Astrocyte of the spinal cord (primary cell): ENCODE measurements at regions not wholly inside any gene's neighbourhood (a gene's known extent, or its start where the extent isn't known, plus 50 kb on each side); places are given as distances from the start of the nearest gene placed in this dataset.

Source experiments
- DNase-seq: peaks from one replicate; pipeline ENCODE4 v3.0.0; 2011; ENCODE audit warnings: low read depth, low spot score
- H3K4me3 ChIP-seq: 2 replicates; pipeline ENCODE4 v1.5.1; 2011; ENCODE audit warnings: low read depth, mild to moderate bottlenecking, low read length, moderate library complexity
- CTCF ChIP-seq: IDR thresholded peaks from 2 replicates; pipeline ENCODE4 v1.5.1; 2012; ENCODE audit warnings: low read depth, mild to moderate bottlenecking, low read length, inconsistent platforms
- in situ Hi-C: cut with HindIII; loops from 2 replicates; pipeline ENCODE4 v1.10.0; 2017; ENCODE audit warnings: low sequenced_read_pairs

GRCh38 chr2:104473546-104473945 is 380.4 kb upstream of the POU3F3 start:
- in situ Hi-C loops = no loop called here
- no peak for TF ChIP-seq CTCF
- no peak overlapping the region for H3K4me3 ChIP-seq
- DNase-seq = peak; percentile 31

- DNase-seq = no peak
- no peak overlapping the region for H3K4me3 ChIP-seq
- in situ Hi-C loops = no loop called here
- no peak for TF ChIP-seq CTCF
Measured at GRCh38 chr2:104474716-104475115, 379.2 kb upstream of the POU3F3 start.

DNA sequence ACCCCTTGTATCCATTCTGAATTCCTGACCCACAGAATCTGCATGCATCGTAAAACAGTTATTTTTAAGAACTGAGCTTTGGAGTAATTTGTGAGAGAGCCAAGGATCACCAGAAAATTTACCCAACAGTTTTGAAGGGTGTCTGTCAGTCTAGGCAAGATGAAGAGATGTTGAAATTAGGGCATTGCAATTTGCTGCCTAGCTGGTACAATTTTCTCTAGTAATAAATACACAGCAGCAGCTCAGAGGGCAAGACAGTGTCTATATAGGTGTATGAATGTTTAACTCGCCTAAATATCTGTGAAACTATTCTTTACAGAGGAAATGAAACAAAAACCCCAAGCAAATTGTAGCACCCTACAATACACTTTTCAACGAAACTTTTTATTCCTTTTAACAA is 377.8 kb upstream of the POU3F3 start:
- DNase-seq = no peak
- H3K4me3 ChIP-seq = no peak overlapping the region
- TF ChIP-seq CTCF = no peak
- in situ Hi-C loops = no loop called here

DNA sequence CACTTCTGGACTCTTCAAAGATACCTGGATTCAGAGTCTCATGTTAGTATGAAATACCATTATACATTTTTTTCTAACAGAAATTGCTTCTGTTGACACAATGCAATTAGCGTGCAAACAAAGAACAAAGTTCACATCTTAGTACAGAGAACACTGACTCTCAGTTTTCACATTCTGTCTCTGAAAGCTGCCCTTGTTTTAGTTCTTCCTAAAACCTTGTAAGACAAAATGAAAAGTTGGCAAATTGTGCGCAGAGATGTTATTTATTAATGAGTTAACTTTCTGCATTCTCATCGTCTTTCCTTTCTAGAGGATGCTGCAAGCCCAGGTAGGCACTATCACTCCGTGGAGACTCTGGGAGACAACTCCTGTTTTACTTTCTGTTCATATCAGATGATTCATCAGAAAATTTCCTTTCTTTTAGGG is 377.3 kb upstream of the POU3F3 start:
- in situ Hi-C loops = no loop called here
- no peak for DNase-seq
- TF ChIP-seq CTCF = no peak

GRCh38 chr2:104481341-104481740 is 372.6 kb upstream of the POU3F3 start:
- no peak overlapping the region for H3K4me3 ChIP-seq
- no peak for DNase-seq
- in situ Hi-C loops = no loop called here
- no peak for TF ChIP-seq CTCF

More for the DNA sequence above, 377.3 kb upstream of the POU3F3 start:
- no peak overlapping the region for H3K4me3 ChIP-seq

DNA sequence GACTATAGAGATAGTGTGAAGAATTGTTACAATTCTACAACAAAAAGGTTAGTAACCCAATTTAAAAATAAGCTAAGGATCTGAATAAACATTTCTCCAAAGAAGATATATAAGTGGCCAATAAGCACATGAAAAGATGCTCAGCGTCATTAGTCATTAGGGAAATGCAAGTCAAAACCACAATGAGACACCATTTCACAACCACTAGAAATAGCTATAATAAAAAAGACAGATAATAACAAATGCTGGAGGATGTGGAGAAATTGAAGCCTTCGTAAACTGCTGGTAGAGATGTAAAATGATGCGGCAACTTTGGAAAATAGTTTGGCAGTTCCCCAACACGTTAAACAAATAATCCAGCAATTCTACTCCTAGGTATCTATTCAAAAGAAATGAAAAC is 366.5 kb upstream of the POU3F3 start:
- no peak overlapping the region for H3K4me3 ChIP-seq
- in situ Hi-C loops = no loop called here
- DNase-seq = no peak
- TF ChIP-seq CTCF = no peak

DNA sequence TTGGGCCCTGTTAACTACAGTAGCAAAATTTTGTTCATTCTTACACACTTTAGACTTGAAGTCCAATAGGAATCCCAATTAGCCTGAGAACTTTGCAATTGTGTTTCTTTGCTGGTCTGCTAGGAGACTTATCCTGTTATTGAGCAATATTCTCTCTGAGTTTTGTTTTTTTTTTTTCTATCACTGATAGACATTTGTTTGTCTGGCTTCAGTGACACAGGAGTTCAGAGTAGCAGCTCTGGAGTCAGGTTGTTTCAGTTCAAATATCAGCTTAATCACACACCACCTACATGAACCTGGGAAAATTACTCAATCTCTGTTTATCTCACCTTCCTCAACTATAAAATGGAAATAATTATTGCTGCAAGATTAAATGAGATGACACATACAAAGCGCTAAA is 360.2 kb upstream of the POU3F3 start:
- DNase-seq = no peak
- TF ChIP-seq CTCF = no peak
- in situ Hi-C loops = no loop called here
- no peak overlapping the region for H3K4me3 ChIP-seq
